ENCODE measurements at regions not wholly inside any gene's neighbourhood (a gene's known extent, or its start where the extent isn't known, plus 50 kb on each side); places are given as distances from the start of the nearest gene placed in this dataset.

- Histone ChIP-seq H3K27ac (ENCODE audit: extremely low read length, insufficient read depth, low read length) (no peak overlapping the region), H4K20me1 (ENCODE audit: insufficient read depth, low read length) (no peaks in the 10 kb centered on the region), H2AFZ (ENCODE audit: low read length) (no peak overlapping the region), H3K79me2 (ENCODE audit: insufficient read depth, low read length) (no peaks in the 10 kb centered on the region), H3K36me3 (replicated peaks in 1 of 2; ENCODE audit: control insufficient read depth in 1 of 2, insufficient read depth in 2 of 2, low read length in 2 of 2) (no peaks in the 10 kb centered on the region), H3K4me3 (replicated peaks in 1 of 3; ENCODE audit: insufficient read depth in 1 of 3, low read depth in 2 of 3, low read length in 3 of 3) (no peak overlapping the region), H3K4me2 (ENCODE audit: low read depth, low read length) (no peak overlapping the region), H3K4me1 (ENCODE audit: insufficient read depth, low read length) (no peaks in the 10 kb centered on the region), H3K9me3 (ENCODE audit: low read length) (no peaks in the 10 kb centered on the region), H3K9ac (ENCODE audit: insufficient read depth, low read depth, low read length) (no peak overlapping the region), H3K27me3 (ENCODE audit: control insufficient read depth in 1 of 2, insufficient read depth in 2 of 2, low read length in 2 of 2) (no peaks in the 10 kb centered on the region)
- intact Hi-C loops (cut with micrococcal nuclease; ENCODE audit: unreplicated experiment) (no loop called here), in situ Hi-C loops (cut with HindIII; ENCODE audit: extremely low pct_ligation_motif_present, low pct_unique_long_range_greater_than_20kb) (no loop called here)
- ATAC-seq (no peak), DNase-seq (ENCODE audit: low spot score) (no peak), FAIRE-seq (no peak)
- POLR2A ChIA-PET, result no interaction called here
- no TSS peak for BruUV-seq (replicated peaks)
- WGBS (ENCODE audit: low lambda C conversion rate), result 0% methylated on average over 1 of the region's 1 CpG
- CTCF ChIA-PET (ENCODE audit: low intra/inter-chr PET ratio, low total read pairs), result no interaction called here
- no peak for TF ChIP-seq BCL3 (CRISPR knock-in tag; IDR thresholded peaks at IDR 0.05)
- TF ChIP-seq STAT6 (CRISPR knock-in tag; IDR thresholded peaks at IDR 0.05; ENCODE audit: borderline replicate concordance), result no peak
- TF ChIP-seq ZNF350 (CRISPR knock-in tag; IDR thresholded peaks at IDR 0.05; ENCODE audit: borderline replicate concordance, low read depth), result no peak
- TF ChIP-seq U2AF1 (optimal IDR thresholded peaks at IDR 0.05; ENCODE audit: low read depth, low read length), result no peak
- no peak for TF ChIP-seq ZFX (CRISPR knock-in tag; IDR thresholded peaks at IDR 0.05; ENCODE audit: low read depth)
- TF ChIP-seq ZSCAN30 (CRISPR knock-in tag; IDR thresholded peaks at IDR 0.05), result no peak
- no peak for TF ChIP-seq DZIP1 (CRISPR knock-in tag; IDR thresholded peaks at IDR 0.05)
- TF ChIP-seq ZNF343 (CRISPR knock-in tag; IDR thresholded peaks at IDR 0.05), result no peak
- no peak for TF ChIP-seq FOXK1 (CRISPR knock-in tag; IDR thresholded peaks at IDR 0.05; ENCODE audit: borderline replicate concordance, low read depth)
- TF ChIP-seq ZBTB8A (CRISPR knock-in tag; IDR thresholded peaks at IDR 0.05; ENCODE audit: borderline replicate concordance, low read depth), result no peak
- TF ChIP-seq PRMT3 (CRISPR knock-in tag; IDR thresholded peaks at IDR 0.05; ENCODE audit: borderline replicate concordance, low read depth), result no peak
- TF ChIP-seq PHF5A (CRISPR knock-in tag; IDR thresholded peaks at IDR 0.05; ENCODE audit: low read depth, unreplicated experiment), result no peak
- TF ChIP-seq E2F2 (CRISPR knock-in tag; IDR thresholded peaks at IDR 0.05; ENCODE audit: borderline replicate concordance), result no peak
- no peak for TF ChIP-seq SIX4 (CRISPR knock-in tag; IDR thresholded peaks at IDR 0.05)
- no peak for TF ChIP-seq ZBTB1 (CRISPR knock-in tag; IDR thresholded peaks at IDR 0.05; ENCODE audit: borderline replicate concordance)
- TF ChIP-seq MLX (CRISPR knock-in tag; IDR thresholded peaks at IDR 0.05), result no peak
- TF ChIP-seq ZFAT (CRISPR knock-in tag; conservative IDR thresholded peaks at IDR 0.05), result no peak
- no peak for TF ChIP-seq KDM6A (CRISPR knock-in tag; IDR thresholded peaks at IDR 0.05; ENCODE audit: low read depth)
These were observed 190.5 kb upstream of the PPP1R3A start for GRCh38 chr7:114109304-114109703.
